Keratinocyte (primary cell): ENCODE measurements at regions not wholly inside any gene's neighbourhood (a gene's known extent, or its start where the extent isn't known, plus 50 kb on each side); places are given as distances from the start of the nearest gene placed in this dataset.
"Not testable (repeated sequence)": the region's sequence is repeated elsewhere in the genome, so short reads cannot be mapped to it uniquely, and the experiment has no call there.

Source experiments
- DNase-seq: peaks from one replicate; pipeline ENCODE4 v3.0.0-alpha.2; 2011; ENCODE audit warnings: low read depth, missing footprints, low spot score
- FAIRE-seq: peaks from 2 replicates; lab custom pipeline; 2011; peaks lifted over from hg19 to GRCh38; lab: Jason Lieb, UNC
- H2AFZ ChIP-seq: 2 replicates; pipeline ENCODE4 v1.6.0; 2012; ENCODE audit warnings: low read length, control low read depth, inconsistent platforms; ENCODE audit not compliant: control insufficient read depth
- H3K27ac ChIP-seq: 2 replicates; pipeline ENCODE4 v1.5.1; 2011; ENCODE audit warnings: low read length; ENCODE audit not compliant: control insufficient read depth, insufficient read depth
- H3K27me3 ChIP-seq: 3 replicates; pipeline ENCODE4 v1.6.0; 2011; ENCODE audit warnings: low read length; ENCODE audit not compliant: control insufficient read depth, insufficient read depth; ENCODE audit errors: extremely low read depth
- H3K36me3 ChIP-seq, 2 experiments: 2 replicates in 1 of 2; 3 replicates in 1 of 2; pipeline ENCODE4 v1.5.1; 2011; ENCODE audit warnings: low read length in 2 of 2, mild to moderate bottlenecking in 1 of 2; ENCODE audit not compliant: control insufficient read depth in 2 of 2, insufficient read depth in 2 of 2; ENCODE audit errors: extremely low read depth in 1 of 2
- H3K4me1 ChIP-seq: 3 replicates; pipeline ENCODE4 v1.5.1; 2011; ENCODE audit warnings: low read length; ENCODE audit not compliant: control insufficient read depth, insufficient read depth; ENCODE audit errors: extremely low read depth
- H3K4me2 ChIP-seq: 3 replicates; pipeline ENCODE4 v1.6.0; 2011; ENCODE audit warnings: low read depth, low read length; ENCODE audit not compliant: control insufficient read depth, insufficient read depth; ENCODE audit errors: extremely low read depth
- H3K4me3 ChIP-seq, 3 experiments: fragments of 200-600 bp in 1 of 3; sonication (generic) in 1 of 3; 2 replicates in 2 of 3; 3 replicates in 1 of 3; pipeline ENCODE4 v1.5.1; 2011 to 2016; ENCODE audit warnings: low read length in 3 of 3, mild to moderate bottlenecking in 3 of 3, control low read depth in 2 of 3, inconsistent platforms in 1 of 3, low read depth in 1 of 3, mixed read lengths in 1 of 3, mixed run types in 1 of 3, moderate library complexity in 1 of 3; ENCODE audit not compliant: control insufficient read depth in 2 of 3, insufficient read depth in 2 of 3; ENCODE audit errors: extremely low read depth in 1 of 3
- H3K79me2 ChIP-seq: 2 replicates; pipeline ENCODE4 v1.6.0; 2012; ENCODE audit warnings: low read length; ENCODE audit not compliant: control insufficient read depth, insufficient read depth
- H3K9ac ChIP-seq: 3 replicates; pipeline ENCODE4 v1.6.0; 2011; ENCODE audit warnings: low read length; ENCODE audit not compliant: control insufficient read depth, insufficient read depth; ENCODE audit errors: extremely low read depth
- H3K9me1 ChIP-seq: 3 replicates; pipeline ENCODE4 v1.6.0; 2011; ENCODE audit warnings: low read length; ENCODE audit not compliant: control insufficient read depth, insufficient read depth; ENCODE audit errors: extremely low read depth
- H3K9me3 ChIP-seq: 2 replicates; pipeline ENCODE4 v1.5.1; 2012; ENCODE audit warnings: low read depth, low read length; ENCODE audit not compliant: control insufficient read depth
- H4K20me1 ChIP-seq: 3 replicates; pipeline ENCODE4 v1.6.0; 2011; ENCODE audit warnings: low read length; ENCODE audit not compliant: control insufficient read depth, insufficient read depth; ENCODE audit errors: extremely low read depth
- CTCF ChIP-seq, 3 experiments: IDR thresholded peaks in 1 of 3; conservative IDR thresholded peaks in 1 of 3; optimal IDR thresholded peaks in 1 of 3; 2 replicates in 2 of 3; 3 replicates in 1 of 3; pipeline versions ENCODE3 to v1.5.1; 2011; ENCODE audit warnings: low read length in 3 of 3, mild to moderate bottlenecking in 3 of 3, moderate library complexity in 2 of 3, control low read depth in 1 of 3, inconsistent platforms in 1 of 3; ENCODE audit not compliant: insufficient read depth in 2 of 3; ENCODE audit errors: extremely low read depth in 1 of 3
- EZH2 ChIP-seq: IDR thresholded peaks from one replicate; pipeline ENCODE4 v1.6.1; 2012; ENCODE audit warnings: inconsistent platforms, mild to moderate bottlenecking, low read length, moderate library complexity
- dilution Hi-C: fragments of 300-500 bp; cut with MboI; formaldehyde crosslinking; loops from one replicate; pipeline ENCODE4 v1.7.0; 2020; ENCODE audit warnings: low sequenced_read_pairs; ENCODE audit not compliant: extremely low pct_ligation_motif_present

GRCh38 chr2:67329513-67329912 lies 67.6 kb upstream of the ETAA1 start:
- dilution Hi-C loops = no loop called here
- Histone ChIP-seq H3K9me3 (no peaks in the 10 kb centered on the region), H2AFZ (no peak overlapping the region), H4K20me1 (no peaks in the 10 kb centered on the region), H3K79me2 (no peaks in the 10 kb centered on the region), H3K4me2 (no peak overlapping the region), H3K36me3 (no peaks in the 10 kb centered on the region), H3K4me1 (no peaks in the 10 kb centered on the region), H3K27me3 (no peaks in the 10 kb centered on the region), H3K9ac (no peak overlapping the region), H3K4me3 (no peak overlapping the region), H3K27ac (no peak overlapping the region), H3K9me1 (no peaks in the 10 kb centered on the region)
- TF ChIP-seq EZH2 = no peak
- no peak for TF ChIP-seq CTCF (optimal IDR thresholded peaks at IDR 0.05 in 1 of 3, IDR thresholded peaks at IDR 0.05 in 1 of 3, conservative IDR thresholded peaks at IDR 0.05 in 1 of 3; ENCODE audit: extremely low read depth in 1 of 3, insufficient read depth in 2 of 3, low read length in 3 of 3)
- FAIRE-seq (no peak), DNase-seq (no peak)

GRCh38 chr2:67329951-67330350 lies 67.2 kb upstream of the ETAA1 start:
- H4K20me1 ChIP-seq = no peaks in the 10 kb centered on the region
- TF ChIP-seq CTCF (optimal IDR thresholded peaks at IDR 0.05 in 1 of 3, IDR thresholded peaks at IDR 0.05 in 1 of 3, conservative IDR thresholded peaks at IDR 0.05 in 1 of 3; ENCODE audit: extremely low read depth in 1 of 3, insufficient read depth in 2 of 3, low read length in 3 of 3) = no peak
- no peak for TF ChIP-seq EZH2
- no peak overlapping the region for H3K9ac ChIP-seq
- no peaks in the 10 kb centered on the region for H3K9me3 ChIP-seq
- H2AFZ ChIP-seq = no peak overlapping the region
- H3K27ac ChIP-seq = no peak overlapping the region
- no peaks in the 10 kb centered on the region for H3K79me2 ChIP-seq
- H3K9me1 ChIP-seq = no peaks in the 10 kb centered on the region
- no peaks in the 10 kb centered on the region for H3K36me3 ChIP-seq
- dilution Hi-C loops = no loop called here
- no peaks in the 10 kb centered on the region for H3K27me3 ChIP-seq
- H3K4me1 ChIP-seq = no peaks in the 10 kb centered on the region
- no peak overlapping the region for H3K4me2 ChIP-seq
- FAIRE-seq (no peak), DNase-seq (no peak)
- no peak overlapping the region for H3K4me3 ChIP-seq

- H3K79me2 ChIP-seq, DNase-seq, H3K27me3 ChIP-seq, dilution Hi-C loops, H3K9ac ChIP-seq, H3K4me2 ChIP-seq, H2AFZ ChIP-seq, H3K36me3 ChIP-seq, H4K20me1 ChIP-seq, FAIRE-seq, H3K9me1 ChIP-seq, H3K9me3 ChIP-seq, H3K27ac ChIP-seq, H3K4me3 ChIP-seq, H3K4me1 ChIP-seq: not testable (repeated sequence)
Measured at GRCh38 chr2:67331419-67332086, 65.6 kb upstream of the ETAA1 start.
